GM23338 (cell line): ENCODE measurements at regions not wholly inside any gene's neighbourhood (a gene's known extent, or its start where the extent isn't known, plus 50 kb on each side); places are given as distances from the start of the nearest gene placed in this dataset.

Experiments
- ATAC-seq: fragments of 200-7000 bp; cut with Tn5 transposase; 3 replicates; pipeline ENCODE4 v1.9.1; 2020
- DNase-seq: peaks from one replicate; pipeline ENCODE4 v3.0.0-alpha.2; 2015; ENCODE audit warnings: low spot score
- H2AFZ ChIP-seq: fragments of 200-600 bp; sonication (generic); 2 replicates; pipeline ENCODE4 v1.8.0; 2016; ENCODE audit warnings: antibody characterized with exemption, mild to moderate bottlenecking, moderate library complexity
- H3F3A ChIP-seq: fragments of 200-600 bp; sonication (generic); replicated peaks from 2 replicates; pipeline ENCODE4 v1.8.0; 2017; ENCODE audit warnings: antibody characterized with exemption, mixed run types, low read depth
- H3K27ac ChIP-seq: fragments of 200-600 bp; sonication (generic); 2 replicates; pipeline ENCODE4 v1.6.1; 2016; ENCODE audit warnings: low read depth
- H3K27me3 ChIP-seq: fragments of 200-600 bp; sonication (generic); 2 replicates; pipeline ENCODE4 v1.8.0; 2016; ENCODE audit warnings: mild to moderate bottlenecking, mixed run types, moderate library complexity; ENCODE audit not compliant: insufficient read depth
- H3K36me3 ChIP-seq: fragments of 200-600 bp; sonication (generic); 2 replicates; pipeline ENCODE4 v1.8.0; 2016; ENCODE audit warnings: mild to moderate bottlenecking; ENCODE audit not compliant: insufficient read depth
- H3K4me1 ChIP-seq: fragments of 200-600 bp; sonication (generic); 2 replicates; pipeline ENCODE4 v1.8.0; 2016; ENCODE audit warnings: mild to moderate bottlenecking, moderate library complexity; ENCODE audit not compliant: insufficient read depth
- H3K4me2 ChIP-seq: fragments of 200-600 bp; sonication (generic); 2 replicates; pipeline ENCODE4 v1.7.1; 2017; ENCODE audit warnings: mixed run types
- H3K4me3 ChIP-seq: fragments of 200-600 bp; sonication (generic); 2 replicates; pipeline ENCODE4 v1.6.1; 2016; ENCODE audit warnings: mixed run types
- H3K79me2 ChIP-seq: fragments of 200-600 bp; sonication (generic); replicated peaks from 2 replicates; pipeline ENCODE4 v1.8.0; 2017; ENCODE audit warnings: mild to moderate bottlenecking; ENCODE audit not compliant: insufficient read depth
- H3K9me2 ChIP-seq: fragments of 200-600 bp; sonication (generic); 2 replicates; pipeline ENCODE4 v1.8.0; 2017; ENCODE audit not compliant: insufficient read depth
- H4K20me1 ChIP-seq: fragments of 200-600 bp; sonication (generic); replicated peaks from 2 replicates; pipeline ENCODE4 v1.8.0; 2017; ENCODE audit warnings: mild to moderate bottlenecking; ENCODE audit not compliant: insufficient read depth
- H3K27ac Mint-ChIP-seq: 2 replicates; pipeline ENCODE4 v1.8.0; 2020; ENCODE audit warnings: inconsistent platforms, mild to moderate bottlenecking, moderate library complexity, mixed read lengths
- H3K27me3 Mint-ChIP-seq: 3 replicates; pipeline ENCODE4 v1.8.0; 2022; ENCODE audit warnings: low read depth, mild to moderate bottlenecking, moderate library complexity, mixed read lengths, inconsistent platforms; ENCODE audit not compliant: insufficient read depth, poor library complexity
- H3K36me3 Mint-ChIP-seq: 3 replicates; pipeline ENCODE4 v1.8.0; 2021; ENCODE audit warnings: low read depth, mild to moderate bottlenecking, inconsistent platforms, moderate library complexity, mixed read lengths
- H3K4me1 Mint-ChIP-seq: 3 replicates; pipeline ENCODE4 v1.8.0; 2020; ENCODE audit warnings: mild to moderate bottlenecking, inconsistent platforms, mixed read lengths
- H3K4me3 Mint-ChIP-seq: 3 replicates; pipeline ENCODE4 v1.8.0; 2021; ENCODE audit warnings: moderate library complexity, mild to moderate bottlenecking, inconsistent platforms, mixed read lengths
- H3K9me3 Mint-ChIP-seq: 3 replicates; pipeline ENCODE4 v1.8.0; 2020; ENCODE audit warnings: moderate library complexity, mild to moderate bottlenecking, inconsistent platforms, mixed read lengths
- CREB1 ChIP-seq: fragments of 250-450 bp; sonication (Bioruptor Pico); IDR thresholded peaks from 2 replicates; pipeline ENCODE4 v1.5.0; 2020; ENCODE audit warnings: low read depth, mild to moderate bottlenecking, moderate library complexity
- ETS1 ChIP-seq: IDR thresholded peaks from 2 replicates; pipeline ENCODE4 v1.6.1; 2016; ENCODE audit warnings: antibody characterized with exemption
- EZH2 ChIP-seq: fragments of 200-600 bp; sonication (generic); IDR thresholded peaks from one replicate; pipeline ENCODE4 v1.8.0; 2017; ENCODE audit warnings: antibody characterized with exemption, mild to moderate bottlenecking, low read depth; ENCODE audit not compliant: unreplicated experiment
- EZH2phosphoT487 ChIP-seq: fragments of 200-600 bp; sonication (generic); IDR thresholded peaks from one replicate; pipeline ENCODE4 v1.8.1; 2018; ENCODE audit warnings: antibody characterized with exemption; ENCODE audit not compliant: unreplicated experiment
- JUNB ChIP-seq: IDR thresholded peaks from one replicate; pipeline ENCODE4 v1.6.1; 2016; ENCODE audit warnings: antibody characterized with exemption; ENCODE audit not compliant: unreplicated experiment
- NANOG ChIP-seq: IDR thresholded peaks from 2 replicates; pipeline ENCODE4 v1.6.1; 2016; ENCODE audit warnings: antibody characterized with exemption, borderline replicate concordance
- REST ChIP-seq: IDR thresholded peaks from one replicate; pipeline ENCODE4 v1.6.1; 2018; ENCODE audit warnings: antibody characterized with exemption; ENCODE audit not compliant: unreplicated experiment
- STAT1 ChIP-seq: IDR thresholded peaks from one replicate; pipeline ENCODE4 v1.6.1; 2016; ENCODE audit warnings: antibody characterized with exemption; ENCODE audit not compliant: unreplicated experiment
- ZNF114 ChIP-seq: fragments of 250-450 bp; sonication (Bioruptor Pico); IDR thresholded peaks from 2 replicates; pipeline ENCODE4 v1.5.0; 2020; ENCODE audit warnings: mild to moderate bottlenecking, moderate library complexity
- ZNF331 ChIP-seq: fragments of 250-450 bp; sonication (Bioruptor Pico); IDR thresholded peaks from 2 replicates; pipeline ENCODE4 v1.5.0; 2020; ENCODE audit warnings: low read depth, mild to moderate bottlenecking, moderate library complexity
- TF ChIP-seq, protein P1 (sequence below): fragments of 250-450 bp; sonication (Bioruptor Pico); IDR thresholded peaks from 2 replicates; pipeline ENCODE4 v1.5.0; 2020; ENCODE audit warnings: mild to moderate bottlenecking, moderate library complexity
- TF ChIP-seq, protein P2 (sequence below), 2 experiments: fragments of 200-600 bp in 1 of 2; sonication (generic) in 1 of 2; conservative IDR thresholded peaks; 2 replicates each; pipeline versions ENCODE4 v1.5.1 to v1.6.1; 2016 to 2017; ENCODE audit warnings: antibody characterized with exemption in 2 of 2, low read depth in 2 of 2, mild to moderate bottlenecking in 2 of 2, moderate library complexity in 1 of 2

- Histone ChIP-seq H3K4me3 (no peak overlapping the region), H3K9me2 (no peaks in the 10 kb centered on the region), H4K20me1 (no peaks in the 10 kb centered on the region), H3K27ac (no peak overlapping the region), H3K4me1 (no peaks in the 10 kb centered on the region; the same call in 1 of the 2 replicates), H3K79me2 (no peaks in the 10 kb centered on the region), H3K36me3 (no peaks in the 10 kb centered on the region), H3F3A (no peaks in the 10 kb centered on the region), H2AFZ (no peak overlapping the region; the same call in 1 of the 2 replicates), H3K4me2 (no peak overlapping the region), H3K27me3 (no peaks in the 10 kb centered on the region)
- ATAC-seq (no peak), DNase-seq (no peak)
- H3K36me3 Mint-ChIP-seq: no peaks in the 10 kb centered on the region
- no peak overlapping the region for H3K4me3 Mint-ChIP-seq
- no peaks in the 10 kb centered on the region for H3K27me3 Mint-ChIP-seq
- H3K27ac Mint-ChIP-seq: no peak overlapping the region
- TF ChIP-seq JUNB (no peak), ETS1 (no peak), ZNF114 (CRISPR knock-in tag) (no peak), EZH2 (no peak), ZNF331 (CRISPR knock-in tag) (no peak), REST (no peak), EZH2phosphoT487 (no peak), NANOG (no peak), STAT1 (no peak), CREB1 (CRISPR knock-in tag) (no peak)
- TF ChIP-seq, protein P1, sequence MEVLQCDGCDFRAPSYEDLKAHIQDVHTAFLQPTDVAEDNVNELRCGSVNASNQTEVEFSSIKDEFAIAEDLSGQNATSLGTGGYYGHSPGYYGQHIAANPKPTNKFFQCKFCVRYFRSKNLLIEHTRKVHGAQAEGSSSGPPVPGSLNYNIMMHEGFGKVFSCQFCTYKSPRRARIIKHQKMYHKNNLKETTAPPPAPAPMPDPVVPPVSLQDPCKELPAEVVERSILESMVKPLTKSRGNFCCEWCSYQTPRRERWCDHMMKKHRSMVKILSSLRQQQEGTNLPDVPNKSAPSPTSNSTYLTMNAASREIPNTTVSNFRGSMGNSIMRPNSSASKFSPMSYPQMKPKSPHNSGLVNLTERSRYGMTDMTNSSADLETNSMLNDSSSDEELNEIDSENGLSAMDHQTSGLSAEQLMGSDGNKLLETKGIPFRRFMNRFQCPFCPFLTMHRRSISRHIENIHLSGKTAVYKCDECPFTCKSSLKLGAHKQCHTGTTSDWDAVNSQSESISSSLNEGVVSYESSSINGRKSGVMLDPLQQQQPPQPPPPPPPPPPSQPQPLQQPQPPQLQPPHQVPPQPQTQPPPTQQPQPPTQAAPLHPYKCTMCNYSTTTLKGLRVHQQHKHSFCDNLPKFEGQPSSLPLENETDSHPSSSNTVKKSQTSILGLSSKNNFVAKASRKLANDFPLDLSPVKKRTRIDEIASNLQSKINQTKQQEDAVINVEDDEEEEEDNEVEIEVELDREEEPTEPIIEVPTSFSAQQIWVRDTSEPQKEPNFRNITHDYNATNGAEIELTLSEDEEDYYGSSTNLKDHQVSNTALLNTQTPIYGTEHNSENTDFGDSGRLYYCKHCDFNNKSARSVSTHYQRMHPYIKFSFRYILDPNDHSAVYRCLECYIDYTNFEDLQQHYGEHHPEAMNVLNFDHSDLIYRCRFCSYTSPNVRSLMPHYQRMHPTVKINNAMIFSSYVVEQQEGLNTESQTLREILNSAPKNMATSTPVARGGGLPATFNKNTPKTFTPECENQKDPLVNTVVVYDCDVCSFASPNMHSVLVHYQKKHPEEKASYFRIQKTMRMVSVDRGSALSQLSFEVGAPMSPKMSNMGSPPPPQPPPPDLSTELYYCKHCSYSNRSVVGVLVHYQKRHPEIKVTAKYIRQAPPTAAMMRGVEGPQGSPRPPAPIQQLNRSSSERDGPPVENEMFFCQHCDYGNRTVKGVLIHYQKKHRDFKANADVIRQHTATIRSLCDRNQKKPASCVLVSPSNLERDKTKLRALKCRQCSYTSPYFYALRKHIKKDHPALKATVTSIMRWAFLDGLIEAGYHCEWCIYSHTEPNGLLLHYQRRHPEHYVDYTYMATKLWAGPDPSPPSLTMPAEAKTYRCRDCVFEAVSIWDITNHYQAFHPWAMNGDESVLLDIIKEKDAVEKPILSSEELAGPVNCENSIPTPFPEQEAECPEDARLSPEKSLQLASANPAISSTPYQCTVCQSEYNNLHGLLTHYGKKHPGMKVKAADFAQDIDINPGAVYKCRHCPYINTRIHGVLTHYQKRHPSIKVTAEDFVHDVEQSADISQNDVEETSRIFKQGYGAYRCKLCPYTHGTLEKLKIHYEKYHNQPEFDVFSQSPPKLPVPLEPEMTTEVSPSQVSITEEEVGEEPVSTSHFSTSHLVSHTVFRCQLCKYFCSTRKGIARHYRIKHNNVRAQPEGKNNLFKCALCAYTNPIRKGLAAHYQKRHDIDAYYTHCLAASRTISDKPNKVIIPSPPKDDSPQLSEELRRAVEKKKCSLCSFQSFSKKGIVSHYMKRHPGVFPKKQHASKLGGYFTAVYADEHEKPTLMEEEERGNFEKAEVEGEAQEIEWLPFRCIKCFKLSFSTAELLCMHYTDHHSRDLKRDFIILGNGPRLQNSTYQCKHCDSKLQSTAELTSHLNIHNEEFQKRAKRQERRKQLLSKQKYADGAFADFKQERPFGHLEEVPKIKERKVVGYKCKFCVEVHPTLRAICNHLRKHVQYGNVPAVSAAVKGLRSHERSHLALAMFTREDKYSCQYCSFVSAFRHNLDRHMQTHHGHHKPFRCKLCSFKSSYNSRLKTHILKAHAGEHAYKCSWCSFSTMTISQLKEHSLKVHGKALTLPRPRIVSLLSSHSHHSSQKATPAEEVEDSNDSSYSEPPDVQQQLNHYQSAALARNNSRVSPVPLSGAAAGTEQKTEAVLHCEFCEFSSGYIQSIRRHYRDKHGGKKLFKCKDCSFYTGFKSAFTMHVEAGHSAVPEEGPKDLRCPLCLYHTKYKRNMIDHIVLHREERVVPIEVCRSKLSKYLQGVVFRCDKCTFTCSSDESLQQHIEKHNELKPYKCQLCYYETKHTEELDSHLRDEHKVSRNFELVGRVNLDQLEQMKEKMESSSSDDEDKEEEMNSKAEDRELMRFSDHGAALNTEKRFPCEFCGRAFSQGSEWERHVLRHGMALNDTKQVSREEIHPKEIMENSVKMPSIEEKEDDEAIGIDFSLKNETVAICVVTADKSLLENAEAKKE (CRISPR knock-in tag): no peak
- TF ChIP-seq, protein P2, sequence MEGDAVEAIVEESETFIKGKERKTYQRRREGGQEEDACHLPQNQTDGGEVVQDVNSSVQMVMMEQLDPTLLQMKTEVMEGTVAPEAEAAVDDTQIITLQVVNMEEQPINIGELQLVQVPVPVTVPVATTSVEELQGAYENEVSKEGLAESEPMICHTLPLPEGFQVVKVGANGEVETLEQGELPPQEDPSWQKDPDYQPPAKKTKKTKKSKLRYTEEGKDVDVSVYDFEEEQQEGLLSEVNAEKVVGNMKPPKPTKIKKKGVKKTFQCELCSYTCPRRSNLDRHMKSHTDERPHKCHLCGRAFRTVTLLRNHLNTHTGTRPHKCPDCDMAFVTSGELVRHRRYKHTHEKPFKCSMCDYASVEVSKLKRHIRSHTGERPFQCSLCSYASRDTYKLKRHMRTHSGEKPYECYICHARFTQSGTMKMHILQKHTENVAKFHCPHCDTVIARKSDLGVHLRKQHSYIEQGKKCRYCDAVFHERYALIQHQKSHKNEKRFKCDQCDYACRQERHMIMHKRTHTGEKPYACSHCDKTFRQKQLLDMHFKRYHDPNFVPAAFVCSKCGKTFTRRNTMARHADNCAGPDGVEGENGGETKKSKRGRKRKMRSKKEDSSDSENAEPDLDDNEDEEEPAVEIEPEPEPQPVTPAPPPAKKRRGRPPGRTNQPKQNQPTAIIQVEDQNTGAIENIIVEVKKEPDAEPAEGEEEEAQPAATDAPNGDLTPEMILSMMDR (conservative IDR thresholded peaks at IDR 0.05; ENCODE audit: low read depth in 2 of 2): no peak
- H3K9me3 Mint-ChIP-seq: no peaks in the 10 kb centered on the region
- peaks cover 3% of the 10 kb centered on the region; the same call in 1 of the 3 replicates for H3K4me1 Mint-ChIP-seq
Measured at GRCh38 chr4:31645236-31645635, 925.1 kb downstream of the PCDH7 start.
